Caco-2 (cell line): ENCODE measurements at regions not wholly inside any gene's neighbourhood (a gene's known extent, or its start where the extent isn't known, plus 50 kb on each side); places are given as distances from the start of the nearest gene placed in this dataset.

ENCODE experiments used
- BruUV-seq: library from RNA; stranded (reverse); fragments of 400-500 nt; replicated peaks from 2 replicates; lab custom pipeline; 2021; lab: Mats Ljungman, UMichigan
- CTCF ChIA-PET: fragments of 300-600 bp; sonication (Branson Sonifier 250); formaldehyde crosslinking; loops from one replicate; lab custom pipeline; 2022; ENCODE audit warnings: antibody characterized with exemption; lab: Charles Lee
- POLR2A ChIA-PET: fragments of 300-600 bp; sonication (Branson Sonifier 250); formaldehyde crosslinking; loops from one replicate; lab custom pipeline; 2022; ENCODE audit warnings: antibody characterized with exemption; lab: Charles Lee
- DNase-seq, 2 experiments: peaks; one replicate each; pipeline versions ENCODE4 v3.0.0 to v3.0.0-alpha.2; 2020 to 2022
- H3K27me3 ChIP-seq: replicated peaks from 2 replicates; pipeline ENCODE4 v1.6.0; 2011; ENCODE audit warnings: low read length; ENCODE audit not compliant: control insufficient read depth, insufficient read depth
- H3K36me3 ChIP-seq: 2 replicates; pipeline ENCODE4 v1.5.1; 2011; ENCODE audit warnings: low read length; ENCODE audit not compliant: control insufficient read depth, insufficient read depth
- H3K4me1 ChIP-seq: fragments of 250-450 bp; sonication (Bioruptor Pico); 2 replicates; pipeline ENCODE4 v1.5.1; 2020; ENCODE audit warnings: mild to moderate bottlenecking
- H3K4me3 ChIP-seq: 2 replicates; pipeline ENCODE4 v1.5.1; 2011; ENCODE audit warnings: low read depth, mild to moderate bottlenecking, control low read depth, low read length
- H3K9me3 ChIP-seq: fragments of 250-450 bp; sonication (Bioruptor Pico); 2 replicates; pipeline ENCODE4 v1.5.1; 2020; ENCODE audit warnings: mild to moderate bottlenecking, moderate library complexity
- H3K27ac Mint-ChIP-seq: one replicate; pipeline ENCODE4 v1.8.0; 2022; ENCODE audit warnings: mixed read lengths; ENCODE audit not compliant: unreplicated experiment
- H3K27me3 Mint-ChIP-seq: one replicate; pipeline ENCODE4 v1.8.0; 2022; ENCODE audit warnings: mixed read lengths; ENCODE audit not compliant: insufficient read depth, unreplicated experiment
- H3K36me3 Mint-ChIP-seq: one replicate; pipeline ENCODE4 v1.8.0; 2022; ENCODE audit warnings: mild to moderate bottlenecking, mixed read lengths; ENCODE audit not compliant: insufficient read depth, unreplicated experiment
- H3K4me1 Mint-ChIP-seq: one replicate; pipeline ENCODE4 v1.8.0; 2022; ENCODE audit warnings: low read depth, mixed read lengths; ENCODE audit not compliant: unreplicated experiment
- H3K4me3 Mint-ChIP-seq: one replicate; pipeline ENCODE4 v1.8.0; 2022; ENCODE audit warnings: mild to moderate bottlenecking, moderate library complexity, mixed read lengths; ENCODE audit not compliant: unreplicated experiment
- H3K9me3 Mint-ChIP-seq: one replicate; pipeline ENCODE4 v1.8.0; 2022; ENCODE audit warnings: mixed read lengths; ENCODE audit not compliant: unreplicated experiment
- CTCF ChIP-seq, 2 experiments: fragments of 200-600 bp in 1 of 2; IDR thresholded peaks; 1 replicate in 1 of 2; 2 replicates in 1 of 2; pipeline versions ENCODE4 v1.5.1 to v1.8.0; 2011 to 2022; ENCODE audit warnings: antibody characterized with exemption in 1 of 2, control low read depth in 1 of 2, inconsistent platforms in 1 of 2, low read depth in 1 of 2, low read length in 1 of 2, mild to moderate bottlenecking in 1 of 2, moderate library complexity in 1 of 2; ENCODE audit not compliant: insufficient read depth in 1 of 2, severe bottlenecking in 1 of 2, unreplicated experiment in 1 of 2
- intact Hi-C: fragments of 100-400 bp; cut with micrococcal nuclease; formaldehyde crosslinking; loops from one replicate; pipeline ENCODE4 v1.10.0; 2022; ENCODE audit not compliant: unreplicated experiment

- no peaks in the 10 kb centered on the region for H3K4me1 Mint-ChIP-seq
- no peak for DNase-seq
- no peaks in the 10 kb centered on the region for H3K27me3 Mint-ChIP-seq
- Histone ChIP-seq H3K4me1 (no peaks in the 10 kb centered on the region), H3K4me3 (no peak overlapping the region), H3K36me3 (no peaks in the 10 kb centered on the region), H3K27me3 (no peaks in the 10 kb centered on the region), H3K9me3 (no peaks in the 10 kb centered on the region)
- no peak for TF ChIP-seq CTCF (IDR thresholded peaks at IDR 0.05; ENCODE audit: insufficient read depth in 1 of 2, low read depth in 1 of 2, low read length in 1 of 2, severe bottlenecking in 1 of 2, unreplicated experiment in 1 of 2)
- no peak overlapping the region for H3K4me3 Mint-ChIP-seq
- intact Hi-C loops = no loop called here
- H3K9me3 Mint-ChIP-seq = no peaks in the 10 kb centered on the region
- CTCF ChIA-PET = no interaction called here
- no peak overlapping the region for H3K27ac Mint-ChIP-seq
- BruUV-seq = no TSS peak
- no peaks in the 10 kb centered on the region for H3K36me3 Mint-ChIP-seq
- POLR2A ChIA-PET = no interaction called here
These were observed 171.6 kb downstream of the TMX3 start for GRCh38 chr18:68543344-68543743.

GRCh38 chr18:68542846-68543245, 172.1 kb downstream of the TMX3 start:
- H3K4me1 Mint-ChIP-seq = no peaks in the 10 kb centered on the region
- H3K9me3 ChIP-seq = no peaks in the 10 kb centered on the region
- no peaks in the 10 kb centered on the region for H3K4me1 ChIP-seq
- H3K9me3 Mint-ChIP-seq = no peaks in the 10 kb centered on the region
- TF ChIP-seq CTCF (IDR thresholded peaks at IDR 0.05; ENCODE audit: insufficient read depth in 1 of 2, low read depth in 1 of 2, low read length in 1 of 2, severe bottlenecking in 1 of 2, unreplicated experiment in 1 of 2) = no peak
- no peak for DNase-seq
- H3K36me3 Mint-ChIP-seq = no peaks in the 10 kb centered on the region
- ChIA-PET POLR2A (no interaction called here), CTCF (no interaction called here)
- no peaks in the 10 kb centered on the region for H3K27me3 ChIP-seq
- no peaks in the 10 kb centered on the region for H3K27me3 Mint-ChIP-seq
- no peak overlapping the region for H3K4me3 Mint-ChIP-seq
- intact Hi-C loops = no loop called here
- no TSS peak for BruUV-seq
- H3K27ac Mint-ChIP-seq = no peak overlapping the region
- H3K4me3 ChIP-seq = no peak overlapping the region
- no peaks in the 10 kb centered on the region for H3K36me3 ChIP-seq

GRCh38 chr18:68533641-68534040, 181.3 kb downstream of the TMX3 start:
- intact Hi-C loops = no loop called here
- BruUV-seq = no TSS peak
- Histone ChIP-seq H3K4me3 (no peak overlapping the region), H3K9me3 (no peaks in the 10 kb centered on the region), H3K36me3 (no peaks in the 10 kb centered on the region), H3K4me1 (no peaks in the 10 kb centered on the region), H3K27me3 (no peaks in the 10 kb centered on the region)
- Mint-ChIP-seq H3K4me3 (no peak overlapping the region), H3K27me3 (no peaks in the 10 kb centered on the region), H3K9me3 (no peaks in the 10 kb centered on the region), H3K4me1 (no peaks in the 10 kb centered on the region), H3K36me3 (no peaks in the 10 kb centered on the region), H3K27ac (no peak overlapping the region)
- ChIA-PET POLR2A (no interaction called here), CTCF (no interaction called here)
- TF ChIP-seq CTCF (IDR thresholded peaks at IDR 0.05; ENCODE audit: insufficient read depth in 1 of 2, low read depth in 1 of 2, low read length in 1 of 2, severe bottlenecking in 1 of 2, unreplicated experiment in 1 of 2) = no peak
- no peak for DNase-seq
